HEK293T (cell line): ENCODE measurements at regions not wholly inside any gene's neighbourhood (a gene's known extent, or its start where the extent isn't known, plus 50 kb on each side); places are given as distances from the start of the nearest gene placed in this dataset.

Source experiments
- CTCF ChIA-PET: fragments of 350-600 bp; formaldehyde crosslinking; extraction: SDS; loops from one replicate; lab custom pipeline; 2021; ENCODE audit warnings: antibody characterized with exemption, inconsistent platforms; lab: Yijun Ruan, JAX
- POLR2A ChIA-PET: fragments of 350-600 bp; formaldehyde crosslinking; extraction: SDS; loops from one replicate; lab custom pipeline; 2020; ENCODE audit warnings: antibody characterized with exemption, inconsistent platforms; lab: Yijun Ruan, JAX
- DNase-seq: peaks from one replicate; pipeline ENCODE4 v3.0.0; 2012; ENCODE audit warnings: mixed read lengths; ENCODE audit errors: extremely low spot score
- ARNT ChIP-seq: fragments of 450-650 bp; IDR thresholded peaks from 2 replicates; pipeline ENCODE4 v1.6.1; 2017; ENCODE audit warnings: mild to moderate bottlenecking
- BHLHE40 ChIP-seq: fragments of 450-650 bp; IDR thresholded peaks from 2 replicates; pipeline ENCODE4 v1.6.1; 2016; ENCODE audit warnings: mild to moderate bottlenecking, moderate library complexity, borderline replicate concordance
- CTBP1 ChIP-seq: fragments of 450-650 bp; IDR thresholded peaks from 2 replicates; pipeline ENCODE4 v1.6.1; 2016; ENCODE audit warnings: borderline replicate concordance
- ELF4 ChIP-seq: fragments of 450-650 bp; IDR thresholded peaks from 2 replicates; pipeline ENCODE4 v1.6.1; 2017; ENCODE audit warnings: antibody characterized with exemption
- FOXA1 ChIP-seq: fragments of 450-650 bp; IDR thresholded peaks from 2 replicates; pipeline ENCODE4 v1.6.1; 2016; ENCODE audit warnings: mild to moderate bottlenecking
- FOXK2 ChIP-seq: fragments of 450-650 bp; IDR thresholded peaks from 2 replicates; pipeline ENCODE4 v1.6.1; 2016; ENCODE audit warnings: mild to moderate bottlenecking
- FOXM1 ChIP-seq: fragments of 450-650 bp; IDR thresholded peaks from 2 replicates; pipeline ENCODE4 v1.6.1; 2017; ENCODE audit warnings: mild to moderate bottlenecking, borderline replicate concordance
- HDGF ChIP-seq: fragments of 450-650 bp; IDR thresholded peaks from 2 replicates; pipeline ENCODE4 v1.6.1; 2017; ENCODE audit warnings: antibody characterized with exemption, borderline replicate concordance
- L3MBTL2 ChIP-seq: fragments of 450-650 bp; conservative IDR thresholded peaks from 2 replicates; pipeline ENCODE4 v1.6.1; 2016; ENCODE audit warnings: mild to moderate bottlenecking
- LEF1 ChIP-seq: fragments of 450-650 bp; IDR thresholded peaks from 2 replicates; pipeline ENCODE4 v1.6.1; 2017; ENCODE audit warnings: mild to moderate bottlenecking, borderline replicate concordance
- NFRKB ChIP-seq: fragments of 450-650 bp; IDR thresholded peaks from 2 replicates; pipeline ENCODE4 v1.6.1; 2016; ENCODE audit warnings: mild to moderate bottlenecking, moderate library complexity
- PKNOX1 ChIP-seq: fragments of 450-650 bp; IDR thresholded peaks from 2 replicates; pipeline ENCODE4 v1.6.1; 2016
- SP1 ChIP-seq: fragments of 450-650 bp; IDR thresholded peaks from 2 replicates; pipeline ENCODE4 v1.6.1; 2017
- SUZ12 ChIP-seq: fragments of 450-650 bp; IDR thresholded peaks from 2 replicates; pipeline ENCODE4 v1.6.1; 2016; ENCODE audit warnings: mild to moderate bottlenecking
- TARDBP ChIP-seq: fragments of 450-650 bp; IDR thresholded peaks from 2 replicates; pipeline ENCODE4 v1.6.1; 2016
- ZNF384 ChIP-seq: fragments of 450-650 bp; IDR thresholded peaks from 2 replicates; pipeline ENCODE4 v1.6.1; 2016

- TF ChIP-seq PKNOX1 (no peak), CTBP1 (no peak), SUZ12 (no peak), TARDBP (no peak), L3MBTL2 (no peak), LEF1 (no peak)
- ChIA-PET POLR2A (no interaction called here), CTCF (interaction anchor here (0.6 kb wide), 1 partner anchor 569 kb away, joined by 3 read pairs; no protein-coding TSS in a partner anchor)
- no peak for DNase-seq
These were observed 312.6 kb downstream of the DRD1 start for GRCh38 chr5:175131432-175131831.

- TF ChIP-seq FOXA1 (no peak), BHLHE40 (no peak), LEF1 (no peak), TARDBP (no peak), PKNOX1 (no peak), CTBP1 (no peak), ELF4 (no peak), L3MBTL2 (no peak), FOXM1 (no peak), SP1 (no peak)
- DNase-seq, result no peak
- ChIA-PET CTCF (no interaction called here), POLR2A (no interaction called here)
These were observed 314.4 kb downstream of the DRD1 start for GRCh38 chr5:175129619-175130018.

DNA sequence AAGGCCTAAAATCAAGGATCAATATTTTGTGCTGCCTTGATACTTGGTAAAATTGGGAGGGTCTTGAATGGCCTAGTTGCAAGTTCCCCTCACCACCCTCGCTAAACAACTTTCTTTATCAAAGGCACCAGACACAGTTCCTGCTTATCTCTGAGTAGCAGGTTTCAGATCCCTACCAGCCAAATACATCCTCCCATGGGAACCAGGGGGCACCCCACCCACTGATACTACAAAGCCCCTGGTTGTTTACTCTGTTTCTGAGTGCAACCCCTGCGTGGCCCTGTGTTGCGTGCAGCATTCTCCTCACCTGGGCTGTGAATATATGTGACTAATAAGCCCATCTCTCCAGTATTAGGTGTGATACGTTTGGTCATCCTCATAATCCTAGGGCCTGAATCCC, 314.9 kb downstream of the DRD1 start:
- DNase-seq, result no peak
- CTCF ChIA-PET, result interaction anchor here (0.6 kb wide), 1 partner anchor 264 kb away, joined by 3 read pairs; no protein-coding TSS in a partner anchor
- POLR2A ChIA-PET, result no interaction called here
- no peak for TF ChIP-seq L3MBTL2
- no peak for TF ChIP-seq FOXM1
- TF ChIP-seq HDGF, result no peak

- no peak for TF ChIP-seq SUZ12
- no peak for TF ChIP-seq BHLHE40
- no peak for TF ChIP-seq HDGF
- no peak for TF ChIP-seq NFRKB
- TF ChIP-seq TARDBP, result no peak
- no peak for TF ChIP-seq ELF4
- TF ChIP-seq LEF1, result no peak
- no peak for TF ChIP-seq FOXK2
- no peak for TF ChIP-seq ARNT
- no peak for TF ChIP-seq SP1
- no peak for TF ChIP-seq FOXA1
- no peak for TF ChIP-seq L3MBTL2
- TF ChIP-seq ZNF384, result no peak
- TF ChIP-seq FOXM1, result no peak
- ChIA-PET POLR2A (no interaction called here), CTCF (interaction anchor here (0.6 kb wide), 1 partner anchor 340 kb away, joined by 3 read pairs; no protein-coding TSS in a partner anchor)
- no peak for DNase-seq
These were observed 319.2 kb downstream of the DRD1 start for GRCh38 chr5:175124821-175125220.

GRCh38 chr5:175124251-175124813, 319.6 kb downstream of the DRD1 start:
- DNase-seq, result no peak
- TF ChIP-seq TARDBP (no peak), L3MBTL2 (no peak), BHLHE40 (no peak), FOXM1 (no peak), ARNT (no peak), ZNF384 (no peak), CTBP1 (no peak), NFRKB (no peak), PKNOX1 (no peak)
- ChIA-PET POLR2A (no interaction called here), CTCF (interaction anchor here (0.6 kb wide), 1 partner anchor 340 kb away, joined by 3 read pairs; no protein-coding TSS in a partner anchor)

DNA sequence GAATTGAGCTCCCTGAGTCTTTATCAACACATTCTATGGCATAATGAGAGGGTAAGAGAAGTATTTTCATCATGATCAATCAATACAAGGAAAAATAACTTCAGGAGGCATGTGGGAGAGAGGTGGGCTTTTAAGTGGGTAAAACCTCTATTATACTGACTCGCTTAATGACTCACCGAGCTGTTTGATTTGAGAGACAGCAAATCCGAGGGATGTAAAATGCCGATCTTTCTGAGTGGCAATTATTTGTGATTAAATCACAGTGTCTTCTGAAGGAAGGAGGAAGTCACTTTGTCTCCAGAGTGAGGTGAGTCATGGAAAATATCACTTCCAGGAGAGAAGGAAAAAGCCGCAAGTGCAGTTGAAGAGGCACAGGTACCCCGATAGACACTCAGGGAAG, 320.4 kb downstream of the DRD1 start:
- ChIA-PET CTCF (no interaction called here), POLR2A (no interaction called here)
- no peak for DNase-seq
- TF ChIP-seq L3MBTL2 (no peak), CTBP1 (no peak), NFRKB (no peak), ARNT (no peak), FOXA1 (no peak), SP1 (no peak), HDGF (no peak), TARDBP (no peak), ZNF384 (no peak), FOXM1 (no peak), SUZ12 (no peak), ELF4 (no peak), BHLHE40 (no peak), FOXK2 (no peak), LEF1 (no peak), PKNOX1 (no peak)
